Lower leg skin (tissue), 4 donors: ENCODE measurements at regions not wholly inside any gene's neighbourhood (a gene's known extent, or its start where the extent isn't known, plus 50 kb on each side); places are given as distances from the start of the nearest gene placed in this dataset.
"Not testable (repeated sequence)": the region's sequence is repeated elsewhere in the genome, so short reads cannot be mapped to it uniquely, and the experiment has no call there.

Experiments
- DNase-seq, 2 donors: peaks; one replicate each; pipeline ENCODE4 v3.0.0-alpha.2; 2019; ENCODE audit warnings: low spot score in 2 of 2
- H3K4me3 ChIP-seq: fragments of 200-600 bp; sonication (generic); 2 replicates; pipeline ENCODE4 v1.5.1; 2017; ENCODE audit warnings: mild to moderate bottlenecking, low read depth; ENCODE audit not compliant: poor library complexity, severe bottlenecking
- POLR2A ChIP-seq, 2 donors: fragments of 450-650 bp; IDR thresholded peaks; one replicate each; pipeline ENCODE4 v1.6.1; 2016 to 2017; ENCODE audit warnings: antibody characterized with exemption in 2 of 2, mild to moderate bottlenecking in 1 of 2, moderate library complexity in 1 of 2
- WGBS, 2 donors: methylation state at CpG; one replicate each; pipeline ENCODE4 v1.1.5; 2018; 5-methylcytosine and 5-hydroxymethylcytosine counted together
- intact Hi-C: fragments of 100-400 bp; cut with DNase I; formaldehyde crosslinking; loops from one replicate; pipeline ENCODE4 v1.15.0; 2023; ENCODE audit warnings: low total_unique reads
- TF ChIP-seq, protein P1 (sequence below), 3 donors: fragments of 450-650 bp; IDR thresholded peaks; one replicate each; pipeline ENCODE4 v1.5.1; 2016; ENCODE audit warnings: antibody characterized with exemption in 3 of 3, mild to moderate bottlenecking in 3 of 3, moderate library complexity in 2 of 3

DNA sequence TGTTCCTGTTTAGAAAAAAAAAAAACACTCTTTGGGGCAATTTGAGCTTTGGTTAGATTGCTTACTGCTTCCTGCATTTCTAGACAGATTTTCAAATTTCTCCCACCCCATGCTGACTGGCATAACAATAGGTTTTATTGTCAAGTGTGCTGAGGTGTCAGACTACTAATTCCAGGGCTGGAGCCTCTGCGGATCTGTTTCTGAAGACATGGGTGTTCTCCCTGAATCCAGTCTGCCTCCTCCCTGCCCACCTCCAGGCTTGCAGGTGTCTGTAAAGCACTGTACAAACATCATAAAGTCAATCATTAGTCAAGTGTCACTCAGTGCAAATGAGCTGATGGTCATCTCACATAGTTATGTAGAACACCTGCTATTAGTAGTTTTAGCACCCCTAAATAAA lies 292.4 kb downstream of the GATA3 start:
- WGBS, 2 donors, result 60 to 63% methylated on average over 1 of the region's 1 CpG
- TF ChIP-seq, protein P1, sequence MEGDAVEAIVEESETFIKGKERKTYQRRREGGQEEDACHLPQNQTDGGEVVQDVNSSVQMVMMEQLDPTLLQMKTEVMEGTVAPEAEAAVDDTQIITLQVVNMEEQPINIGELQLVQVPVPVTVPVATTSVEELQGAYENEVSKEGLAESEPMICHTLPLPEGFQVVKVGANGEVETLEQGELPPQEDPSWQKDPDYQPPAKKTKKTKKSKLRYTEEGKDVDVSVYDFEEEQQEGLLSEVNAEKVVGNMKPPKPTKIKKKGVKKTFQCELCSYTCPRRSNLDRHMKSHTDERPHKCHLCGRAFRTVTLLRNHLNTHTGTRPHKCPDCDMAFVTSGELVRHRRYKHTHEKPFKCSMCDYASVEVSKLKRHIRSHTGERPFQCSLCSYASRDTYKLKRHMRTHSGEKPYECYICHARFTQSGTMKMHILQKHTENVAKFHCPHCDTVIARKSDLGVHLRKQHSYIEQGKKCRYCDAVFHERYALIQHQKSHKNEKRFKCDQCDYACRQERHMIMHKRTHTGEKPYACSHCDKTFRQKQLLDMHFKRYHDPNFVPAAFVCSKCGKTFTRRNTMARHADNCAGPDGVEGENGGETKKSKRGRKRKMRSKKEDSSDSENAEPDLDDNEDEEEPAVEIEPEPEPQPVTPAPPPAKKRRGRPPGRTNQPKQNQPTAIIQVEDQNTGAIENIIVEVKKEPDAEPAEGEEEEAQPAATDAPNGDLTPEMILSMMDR (IDR thresholded peaks at IDR 0.05), result no peak
- no peak for TF ChIP-seq POLR2A (IDR thresholded peaks at IDR 0.05)
- H3K4me3 ChIP-seq, result no peak overlapping the region
- DNase-seq, result no peak
- intact Hi-C loops, result no loop called here

DNA sequence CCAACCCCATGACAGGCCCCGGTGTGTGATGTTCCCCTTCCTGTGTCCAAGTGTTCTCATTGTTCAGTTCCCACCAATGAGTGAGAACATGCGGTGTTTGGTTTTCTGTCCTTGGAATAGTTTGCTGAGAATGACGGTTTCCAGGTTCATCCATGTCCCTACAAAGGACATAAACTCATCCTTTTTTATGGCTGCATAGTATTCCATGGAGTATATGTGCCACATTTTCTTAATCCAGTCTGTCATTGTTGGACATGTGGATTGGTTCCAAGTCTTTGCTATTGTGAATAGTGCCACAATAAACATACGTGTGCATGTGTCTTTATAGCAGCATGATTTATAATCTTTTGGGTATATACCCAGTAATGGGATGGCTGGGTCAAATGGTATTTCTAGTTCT lies 293.1 kb downstream of the GATA3 start:
- intact Hi-C loops, DNase-seq, H3K4me3 ChIP-seq: not testable (repeated sequence)
- 91 to 97% methylated on average over 4 of the region's 4 CpGs for WGBS, 2 donors

DNA sequence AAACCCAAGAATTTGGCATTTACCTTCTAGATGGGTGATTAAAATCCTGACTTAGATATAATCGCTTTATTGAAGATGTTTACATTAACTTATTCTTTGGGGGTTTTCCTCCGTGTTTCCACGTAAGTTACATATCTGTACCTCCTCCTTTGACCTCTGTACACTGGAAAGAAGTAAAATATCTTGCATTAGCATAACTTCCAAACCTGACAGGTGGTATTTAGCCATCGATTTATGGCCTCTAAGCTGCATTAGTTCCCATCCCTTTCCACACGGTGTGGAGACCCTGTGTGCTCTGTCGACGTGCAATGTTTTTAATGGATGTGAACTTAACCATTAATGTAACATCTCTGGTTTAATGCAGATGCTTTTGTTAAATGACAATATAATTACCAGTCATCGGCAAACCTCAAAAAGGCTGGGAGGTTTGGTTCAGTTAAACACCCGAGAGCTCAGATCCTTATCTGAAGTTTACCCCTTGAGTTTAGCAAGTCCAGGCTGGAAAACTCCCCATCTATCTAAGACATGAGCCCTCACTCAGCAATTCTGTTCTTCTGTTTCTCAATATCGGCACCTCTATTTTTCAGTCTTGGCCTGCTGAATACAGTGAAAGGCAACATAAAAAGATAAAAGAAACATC lies 295.2 kb downstream of the GATA3 start:
- DNase-seq, result no peak
- TF ChIP-seq, protein P1 (IDR thresholded peaks at IDR 0.05), result no peak
- no peak for TF ChIP-seq POLR2A (IDR thresholded peaks at IDR 0.05)
- intact Hi-C loops, result no loop called here
- H3K4me3 ChIP-seq, result no peak overlapping the region
- WGBS, 2 donors, result 44 to 46% methylated on average over 10 of the region's 10 CpGs

- intact Hi-C loops, result no loop called here
- TF ChIP-seq, protein P1 (IDR thresholded peaks at IDR 0.05), result no peak
- no peak for TF ChIP-seq POLR2A (IDR thresholded peaks at IDR 0.05)
- 42 to 46% methylated on average over 5 of the region's 5 CpGs for WGBS, 2 donors
- H3K4me3 ChIP-seq, result no peak overlapping the region
- DNase-seq, result no peak
Measured at GRCh38 chr10:8350250-8350967, 295.9 kb downstream of the GATA3 start.

DNA sequence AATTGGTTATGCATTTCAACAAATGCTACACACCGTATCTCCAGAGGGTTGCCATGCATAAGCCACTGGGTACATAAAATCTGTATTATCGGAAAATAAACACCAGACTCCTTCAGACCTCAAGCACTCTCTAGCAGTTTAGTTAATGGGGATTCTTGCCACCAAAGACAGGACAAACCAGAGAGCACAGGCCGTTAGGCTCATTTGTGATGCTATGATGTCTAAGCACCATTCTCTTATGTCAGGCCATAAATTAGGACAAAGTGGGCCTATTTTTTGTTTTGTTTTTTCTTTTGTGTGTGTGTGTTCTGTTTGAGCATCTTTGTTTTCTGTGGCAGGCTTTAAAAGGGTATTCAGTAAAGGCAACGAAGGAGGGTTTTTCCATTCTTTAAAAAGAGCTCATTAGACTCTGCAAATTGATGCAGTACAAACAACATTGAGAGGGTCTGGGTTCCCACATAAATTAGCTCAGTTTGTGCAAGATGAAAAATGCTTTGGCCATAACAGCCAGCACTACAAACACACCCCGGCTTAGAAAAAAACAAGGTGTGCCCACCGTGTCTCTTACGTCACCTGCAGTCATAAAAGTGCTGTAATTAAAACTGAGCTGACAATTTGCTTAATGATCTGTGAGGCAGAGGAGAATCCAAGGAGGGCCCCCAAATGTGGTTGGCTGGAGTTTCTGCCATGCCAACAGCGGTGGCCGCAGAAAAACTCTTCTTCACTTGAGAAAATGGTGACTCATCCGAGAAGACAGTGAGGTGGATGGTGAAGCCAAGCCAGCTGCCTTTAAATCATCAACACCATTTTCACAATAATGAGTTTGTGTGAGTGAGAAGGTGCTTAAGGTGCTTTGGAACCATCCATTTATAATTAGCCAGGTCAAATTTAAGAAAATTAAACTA lies 297.9 kb downstream of the GATA3 start:
- no peak for DNase-seq
- 70 to 75% methylated on average over 10 of the region's 10 CpGs for WGBS, 2 donors

More for the DNA sequence above, 297.9 kb downstream of the GATA3 start:
- TF ChIP-seq POLR2A (IDR thresholded peaks at IDR 0.05), result no peak
- TF ChIP-seq, protein P1 (IDR thresholded peaks at IDR 0.05), result no peak
- intact Hi-C loops, result no loop called here
- H3K4me3 ChIP-seq, result no peak overlapping the region
